GM23248 (cell line): ENCODE measurements at regions not wholly inside any gene's neighbourhood (a gene's known extent, or its start where the extent isn't known, plus 50 kb on each side); places are given as distances from the start of the nearest gene placed in this dataset.

Experiments used
- EZH2 ChIP-seq: fragments of 200-600 bp; sonication (generic); IDR thresholded peaks from 2 replicates; pipeline ENCODE4 v1.6.1; 2018; ENCODE audit warnings: antibody characterized with exemption, mild to moderate bottlenecking; ENCODE audit not compliant: insufficient read depth, poor library complexity, severe bottlenecking
- EZH2phosphoT487 ChIP-seq: fragments of 200-600 bp; sonication (generic); IDR thresholded peaks from 2 replicates; pipeline ENCODE4 v1.6.1; 2018; ENCODE audit warnings: antibody characterized with exemption, moderate library complexity, mild to moderate bottlenecking, low read depth; ENCODE audit not compliant: insufficient read depth

- no peak for TF ChIP-seq EZH2phosphoT487
- no peak for TF ChIP-seq EZH2
Measured at GRCh38 chr9:105055917-105056316, 128.0 kb upstream of the ABCA1 start.
